ENCODE measurements at regions not wholly inside any gene's neighbourhood (a gene's known extent, or its start where the extent isn't known, plus 50 kb on each side); places are given as distances from the start of the nearest gene placed in this dataset.

- no peak for TF ChIP-seq CTCF (IDR thresholded peaks at IDR 0.05)
- no peak for TF ChIP-seq POLR2A (IDR thresholded peaks at IDR 0.05)
Observed at GRCh38 chr14:44317441-44317746, 189.7 kb downstream of the FSCB start.

Data from lower leg skin (tissue), 3 donors.